Activated CD8-positive, alpha-beta memory T cell treated with anti-CD3 and anti-CD28 coated beads for 4 hours (primary cell): ENCODE measurements at regions not wholly inside any gene's neighbourhood (a gene's known extent, or its start where the extent isn't known, plus 50 kb on each side); places are given as distances from the start of the nearest gene placed in this dataset.
"Not testable (repeated sequence)": the region's sequence is repeated elsewhere in the genome, so short reads cannot be mapped to it uniquely, and the experiment has no call there.

Experiments
- DNase-seq, 2 donors: peaks; one replicate each; pipeline ENCODE4 v3.0.0-alpha.2; 2020; ENCODE audit warnings: low read depth in 2 of 2

DNA sequence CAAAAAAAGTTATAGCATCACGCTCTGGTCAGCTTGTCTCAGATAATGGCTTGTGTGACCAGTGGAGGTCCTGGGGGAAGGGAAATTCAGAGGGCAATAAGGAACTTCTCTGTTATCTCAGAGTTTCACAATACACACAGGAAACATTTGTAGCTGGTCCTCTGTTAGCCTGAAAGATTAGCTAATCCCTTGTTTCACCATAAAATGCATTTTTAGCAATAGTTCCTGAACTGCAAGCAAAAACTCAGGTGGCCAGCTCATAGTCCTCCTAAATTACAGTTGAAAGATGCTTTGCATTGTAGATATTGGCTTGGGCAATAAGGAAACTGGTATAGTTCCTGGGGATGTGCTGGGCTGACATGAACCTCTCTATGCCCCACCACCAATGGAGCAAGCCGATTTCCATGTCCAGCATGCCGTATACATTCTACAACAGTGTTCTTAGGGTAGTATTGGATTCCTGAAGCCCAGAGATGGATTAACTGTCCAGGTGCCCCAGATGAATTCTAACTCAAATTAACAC lies 141.5 kb upstream of the TBL1XR1 start:
- no peak for DNase-seq

DNA sequence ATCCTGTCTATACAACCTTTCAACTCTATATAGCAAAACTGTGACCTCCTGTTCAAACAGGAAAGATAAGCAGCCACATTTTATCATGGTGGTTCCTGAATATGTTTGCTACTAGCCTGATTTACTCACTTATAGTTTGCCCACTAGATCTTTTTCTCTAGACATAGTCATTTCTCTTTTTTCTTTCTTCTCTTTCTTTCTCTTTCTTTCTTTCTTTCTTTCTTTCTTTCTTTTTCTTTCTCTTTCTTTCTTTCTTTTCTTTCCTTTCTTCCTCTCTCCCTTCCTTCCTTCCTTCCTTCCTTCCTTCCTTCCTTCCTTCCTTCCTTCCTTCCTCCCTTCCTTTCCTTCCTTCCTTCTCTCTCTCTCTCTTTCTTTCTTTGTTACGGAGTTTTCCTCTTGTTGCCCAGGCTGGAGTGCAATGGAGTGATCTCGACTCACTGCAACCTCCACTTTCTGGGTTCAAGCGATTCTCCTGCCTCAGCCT lies 142.0 kb upstream of the TBL1XR1 start:
- not testable (repeated sequence) for DNase-seq

GRCh38 chr3:177340243-177340830 lies 143.1 kb upstream of the TBL1XR1 start:
- DNase-seq = no peak

DNA sequence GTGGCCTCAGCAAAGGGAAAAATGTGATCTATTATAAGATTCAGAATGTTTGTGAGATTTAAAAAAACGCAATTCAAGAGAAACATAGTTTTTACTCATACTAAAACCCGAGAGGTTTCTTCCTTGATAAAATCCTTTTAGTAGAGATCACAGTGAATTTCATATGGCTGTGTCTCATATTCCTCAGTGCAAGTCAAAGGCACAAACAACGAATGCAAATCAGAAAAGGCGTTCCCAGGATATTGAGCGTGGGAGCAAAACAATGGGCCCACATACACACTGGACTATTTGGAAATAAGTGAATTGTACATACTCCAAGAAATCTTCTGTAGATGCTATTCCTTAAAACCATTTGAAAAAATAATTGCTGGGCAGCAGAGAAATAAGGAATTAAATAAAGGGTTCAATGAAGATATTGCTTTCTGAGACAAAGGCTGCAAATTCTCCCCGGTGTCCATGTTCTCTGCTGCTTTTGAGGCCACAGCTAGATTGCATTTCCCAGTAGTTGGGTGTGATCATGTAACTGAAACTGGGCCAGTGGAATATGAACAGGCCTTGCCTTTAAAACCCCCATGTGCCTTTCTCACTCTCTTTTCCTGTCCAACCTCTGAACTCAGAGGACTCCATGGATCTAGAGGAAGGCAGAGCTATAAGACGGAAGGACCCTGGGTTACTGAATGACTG lies 144.6 kb upstream of the TBL1XR1 start:
- no peak for DNase-seq

DNA sequence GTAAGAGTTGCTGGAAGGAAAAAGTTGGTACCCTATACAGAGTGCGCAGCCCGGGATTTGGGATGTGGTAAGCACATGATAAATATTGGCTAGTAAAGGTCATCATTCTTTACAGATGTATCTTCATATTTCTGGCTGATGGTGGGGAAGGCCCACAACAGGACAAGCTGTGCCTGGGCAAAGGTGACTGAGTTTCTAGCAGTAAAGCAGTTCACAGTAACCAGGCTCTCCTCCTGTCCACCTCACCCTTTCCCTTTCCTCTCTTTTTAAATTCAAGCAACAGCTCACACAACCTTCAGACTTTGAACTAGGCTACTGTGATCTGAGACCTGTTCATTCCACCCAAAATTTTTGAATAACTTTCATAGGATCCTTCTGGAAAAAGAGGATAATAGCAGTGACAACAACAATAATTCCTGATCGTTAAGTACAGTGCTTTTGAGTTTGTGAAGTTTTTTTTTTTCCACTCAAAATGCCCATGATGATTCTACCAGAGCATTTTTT lies 145.9 kb upstream of the TBL1XR1 start:
- no peak for DNase-seq

GRCh38 chr3:177345049-177345972 lies 148.0 kb upstream of the TBL1XR1 start:
- peak; percentile 35 to 54 for DNase-seq

DNA sequence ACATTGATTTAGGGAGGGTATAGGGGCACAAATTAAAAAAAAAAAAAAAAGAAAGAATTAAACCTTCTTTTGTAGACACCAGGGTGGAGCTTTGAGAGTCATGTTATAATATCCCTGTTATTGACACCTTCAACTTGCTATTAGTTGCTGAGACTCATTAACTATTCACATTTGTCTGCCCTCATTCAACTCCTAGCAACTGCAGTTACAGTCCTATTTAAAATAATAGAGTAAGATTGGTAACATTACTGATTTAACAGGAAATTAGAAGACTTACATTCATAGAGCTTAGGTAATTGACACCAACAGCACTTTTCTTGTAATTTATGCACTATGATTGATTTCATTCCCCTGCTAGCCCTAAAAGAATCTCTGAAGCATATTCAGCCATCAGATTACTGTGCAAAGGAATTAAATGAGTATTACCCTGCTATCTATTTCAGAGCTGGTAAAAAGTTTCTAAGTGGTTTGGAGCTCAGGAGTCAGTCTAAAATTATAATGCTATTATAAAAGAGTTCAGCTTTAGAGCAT lies 148.8 kb upstream of the TBL1XR1 start:
- DNase-seq = no peak

- no peak for DNase-seq
These were observed 149.6 kb upstream of the TBL1XR1 start for GRCh38 chr3:177346878-177347277.

DNA sequence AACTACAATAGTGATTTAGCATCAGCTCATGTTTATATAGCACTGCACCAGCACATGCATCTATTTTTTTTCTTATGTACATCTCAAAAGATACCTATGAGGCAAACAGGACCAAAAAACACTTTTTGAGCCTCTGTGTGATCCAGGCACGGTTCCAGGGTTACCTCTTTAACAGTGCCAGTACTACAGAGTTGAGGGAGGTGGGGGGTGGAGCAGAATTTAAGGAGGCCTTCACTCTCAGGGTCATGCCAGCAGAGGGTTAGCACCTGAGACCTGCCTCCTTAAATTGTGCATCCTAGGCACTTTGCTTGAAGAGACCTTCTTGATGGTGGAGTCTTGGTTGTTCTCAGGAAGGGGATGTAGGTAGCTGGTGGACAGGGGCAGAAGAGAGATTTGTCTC lies 150.3 kb upstream of the TBL1XR1 start:
- no peak for DNase-seq

DNA sequence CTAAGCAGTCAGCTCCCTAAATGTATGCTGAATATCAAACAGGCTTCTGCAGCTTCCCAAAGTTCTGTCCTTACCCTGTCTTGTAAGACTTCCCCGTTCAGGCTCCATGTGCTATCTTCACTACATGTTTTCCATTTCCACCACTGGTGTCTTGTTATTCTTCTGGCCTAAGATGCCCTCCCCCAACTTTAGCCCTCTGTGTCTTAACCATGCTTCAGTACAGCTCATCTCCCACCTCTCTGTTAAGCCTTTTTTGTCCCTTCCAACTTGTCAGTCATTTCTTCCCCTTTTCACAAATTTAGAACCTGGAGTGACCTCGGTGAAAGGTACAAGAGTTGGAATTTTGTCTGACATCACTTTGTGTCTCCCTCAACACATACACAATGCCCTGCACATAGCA lies 151.7 kb upstream of the TBL1XR1 start:
- DNase-seq = no peak

DNA sequence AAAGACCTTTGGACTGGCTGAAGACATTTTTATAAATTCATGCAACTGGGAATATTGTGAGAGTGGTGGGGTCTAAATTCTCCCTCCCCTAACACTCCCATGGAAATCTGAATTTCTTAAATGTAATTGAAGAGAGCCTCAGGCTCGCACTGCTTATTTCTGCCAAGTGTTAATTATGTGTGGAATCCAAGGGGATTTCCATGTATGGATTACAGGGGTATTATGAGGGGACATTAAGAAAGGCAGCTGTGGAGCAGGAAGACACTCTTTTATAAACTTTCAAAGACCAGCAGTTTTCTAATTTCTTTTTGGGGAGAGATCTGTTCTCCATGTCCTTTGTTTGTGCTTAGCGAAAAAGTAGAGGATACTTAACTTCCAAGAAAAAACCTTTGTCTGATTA lies 152.1 kb upstream of the TBL1XR1 start:
- DNase-seq = no peak

GRCh38 chr3:177350121-177350520 lies 152.8 kb upstream of the TBL1XR1 start:
- no peak for DNase-seq

DNA sequence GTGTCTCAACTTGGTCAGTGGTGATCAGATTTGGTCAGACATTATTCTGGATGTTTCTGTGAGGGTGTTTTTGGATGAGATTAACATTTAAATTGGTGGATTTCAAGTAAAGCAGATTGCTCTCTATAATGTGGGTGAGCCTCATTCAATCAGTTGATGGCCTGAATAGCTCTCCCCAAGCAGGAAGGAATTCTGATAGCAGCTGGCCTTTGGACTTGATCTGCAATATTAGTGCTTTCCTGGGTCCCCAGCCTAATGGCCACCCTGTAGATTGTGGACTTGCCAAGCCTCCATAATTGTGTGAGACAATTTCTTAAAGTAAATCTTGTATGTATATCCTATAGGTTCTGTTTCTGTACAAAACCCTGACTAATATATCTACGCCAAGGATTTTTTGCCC lies 153.9 kb upstream of the TBL1XR1 start:
- no peak for DNase-seq

DNA sequence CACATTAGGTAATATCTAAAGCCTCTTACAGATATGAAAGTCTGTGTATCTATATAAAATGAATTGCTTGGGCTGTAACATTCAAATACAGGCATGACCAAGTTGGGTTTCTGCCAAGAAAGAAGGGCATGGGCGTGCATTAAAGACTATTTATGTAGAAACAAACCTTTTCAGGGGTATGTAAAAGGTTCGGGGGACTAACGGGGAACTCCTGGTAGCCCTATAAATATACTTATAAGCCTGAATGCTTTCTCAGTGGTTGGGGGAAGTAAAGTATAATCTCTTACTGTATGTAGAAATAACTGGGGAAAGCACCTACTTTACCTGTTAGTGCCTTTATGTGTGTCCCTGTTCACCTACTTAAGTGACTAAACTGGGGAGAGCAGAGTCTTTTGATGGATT lies 154.5 kb upstream of the TBL1XR1 start:
- no peak for DNase-seq

- no peak for DNase-seq
These were observed 155.1 kb upstream of the TBL1XR1 start for GRCh38 chr3:177352424-177352823.

DNA sequence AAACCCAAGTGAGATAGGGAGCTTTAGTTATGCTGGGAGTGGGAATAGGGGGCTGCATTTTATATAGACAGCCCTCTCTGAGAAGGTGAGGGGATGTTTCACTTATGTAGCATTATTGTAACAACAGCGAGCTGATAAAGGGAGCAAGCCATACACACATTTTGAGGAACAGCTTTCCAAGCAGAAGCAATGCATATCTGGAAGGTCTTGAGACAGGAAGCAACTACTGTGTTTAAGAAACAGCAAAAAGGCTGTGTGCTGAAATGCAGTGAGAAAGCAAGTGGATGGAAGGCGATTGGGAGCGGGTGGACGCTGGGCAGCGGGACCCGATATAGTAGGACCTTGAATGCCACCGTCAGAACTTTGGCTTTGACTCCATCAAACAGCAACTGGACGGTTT lies 155.9 kb upstream of the TBL1XR1 start:
- DNase-seq = no peak

GRCh38 chr3:177353879-177354278 lies 156.6 kb upstream of the TBL1XR1 start:
- DNase-seq = not testable (repeated sequence)

DNA sequence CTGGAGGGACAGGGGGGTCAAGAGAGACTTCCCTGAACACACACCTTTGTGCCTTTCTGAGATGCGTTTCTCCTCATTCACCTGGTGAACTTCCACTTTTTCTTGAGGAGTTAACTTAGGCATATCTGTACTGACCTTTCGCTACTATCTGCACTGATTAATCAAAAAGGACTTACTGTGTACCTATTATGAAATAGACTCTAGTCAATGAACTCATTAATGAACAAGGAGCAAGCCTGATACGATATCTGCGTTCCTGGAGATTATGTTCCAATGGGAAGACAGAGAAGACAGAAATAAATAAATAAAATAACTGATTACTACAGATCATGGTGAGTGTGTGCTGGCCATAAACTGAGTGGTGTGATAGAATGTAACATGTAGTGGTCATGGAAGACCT lies 157.2 kb upstream of the TBL1XR1 start:
- no peak for DNase-seq

DNA sequence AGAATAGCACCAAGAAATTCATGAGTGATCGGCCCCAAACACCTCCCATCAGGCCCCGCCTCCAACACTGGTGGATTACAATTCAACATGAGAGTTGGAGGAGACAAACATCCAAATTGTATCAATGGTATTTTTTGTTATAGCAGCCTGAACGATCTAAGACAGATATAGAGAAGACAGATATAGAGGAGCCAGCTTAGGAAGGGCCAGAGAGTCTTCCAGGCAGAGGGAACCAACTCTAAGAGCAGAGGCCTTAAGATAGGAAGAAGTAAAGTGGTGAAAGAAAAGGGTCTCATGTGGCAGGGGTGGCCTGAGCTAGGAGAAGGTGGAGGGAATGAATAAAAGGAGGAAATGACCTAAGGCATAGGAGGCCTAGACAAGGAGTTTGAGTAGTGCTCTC lies 158.8 kb upstream of the TBL1XR1 start:
- DNase-seq = no peak

GRCh38 chr3:177356952-177357351 lies 159.7 kb upstream of the TBL1XR1 start:
- DNase-seq = no peak

DNA sequence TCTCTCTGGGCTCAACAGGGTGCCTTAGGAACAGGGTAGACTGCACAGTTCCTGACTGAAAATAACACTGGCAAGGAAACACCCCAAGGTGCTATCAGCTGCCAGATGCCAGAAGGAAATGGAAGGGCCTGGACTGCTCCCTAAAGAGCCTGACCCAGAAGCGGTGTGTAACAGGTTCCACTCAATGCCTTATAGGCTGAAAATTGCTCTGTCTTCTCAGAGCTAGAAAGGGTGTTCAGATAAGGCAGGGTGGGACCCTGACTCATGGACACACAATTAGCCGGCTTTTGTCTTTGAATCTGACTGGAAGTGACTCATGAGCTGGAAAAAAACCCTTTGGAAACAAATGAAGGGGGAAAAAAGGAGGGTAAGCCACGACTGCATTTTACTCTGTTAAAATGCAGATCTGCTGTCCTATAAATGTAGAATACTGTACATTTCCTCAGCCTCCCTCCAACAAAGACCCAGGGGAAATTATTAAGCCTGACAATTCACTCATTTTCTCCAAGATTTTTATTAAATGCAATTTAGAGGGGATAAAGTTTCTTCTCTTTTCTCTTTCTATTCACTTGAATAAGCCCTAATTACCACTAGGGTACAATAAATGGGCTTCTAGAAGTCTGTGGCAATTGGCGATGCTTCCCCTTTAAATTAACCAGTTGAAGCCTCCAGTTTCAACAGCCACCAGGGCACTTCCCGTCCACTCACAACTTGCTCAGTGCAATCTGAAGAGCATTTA lies 160.2 kb upstream of the TBL1XR1 start:
- no peak for DNase-seq
